Nephron (organoid): ENCODE measurements at regions not wholly inside any gene's neighbourhood (a gene's known extent, or its start where the extent isn't known, plus 50 kb on each side); places are given as distances from the start of the nearest gene placed in this dataset.

ENCODE experiments used
- H3K27ac Mint-ChIP-seq, 3 experiments: 2 replicates each; pipeline ENCODE4 v1.8.0; 2020; ENCODE audit warnings: mixed read lengths in 3 of 3, mild to moderate bottlenecking in 2 of 3, moderate library complexity in 1 of 3
- H3K27me3 Mint-ChIP-seq: 2 replicates; pipeline ENCODE4 v1.8.0; 2021; ENCODE audit warnings: low read depth, mild to moderate bottlenecking, moderate library complexity, mixed read lengths
- H3K36me3 Mint-ChIP-seq: 2 replicates; pipeline ENCODE4 v1.8.0; 2020; ENCODE audit warnings: low read depth, mixed read lengths
- H3K4me1 Mint-ChIP-seq: 2 replicates; pipeline ENCODE4 v1.8.0; 2020; ENCODE audit warnings: mixed read lengths
- H3K4me3 Mint-ChIP-seq, 3 experiments: 2 replicates each; pipeline ENCODE4 v1.8.0; 2020; ENCODE audit warnings: mild to moderate bottlenecking in 3 of 3, mixed read lengths in 3 of 3, moderate library complexity in 2 of 3
- H3K9me3 Mint-ChIP-seq: 2 replicates; pipeline ENCODE4 v1.8.0; 2020; ENCODE audit warnings: mixed read lengths
- TF ChIP-seq, protein P1 (sequence below), 3 experiments: fragments of 200-600 bp; sonication (generic); IDR thresholded peaks; one replicate each; pipeline ENCODE4 v1.5.0; 2021; ENCODE audit warnings: antibody characterized with exemption in 3 of 3; ENCODE audit not compliant: unreplicated experiment in 3 of 3

DNA sequence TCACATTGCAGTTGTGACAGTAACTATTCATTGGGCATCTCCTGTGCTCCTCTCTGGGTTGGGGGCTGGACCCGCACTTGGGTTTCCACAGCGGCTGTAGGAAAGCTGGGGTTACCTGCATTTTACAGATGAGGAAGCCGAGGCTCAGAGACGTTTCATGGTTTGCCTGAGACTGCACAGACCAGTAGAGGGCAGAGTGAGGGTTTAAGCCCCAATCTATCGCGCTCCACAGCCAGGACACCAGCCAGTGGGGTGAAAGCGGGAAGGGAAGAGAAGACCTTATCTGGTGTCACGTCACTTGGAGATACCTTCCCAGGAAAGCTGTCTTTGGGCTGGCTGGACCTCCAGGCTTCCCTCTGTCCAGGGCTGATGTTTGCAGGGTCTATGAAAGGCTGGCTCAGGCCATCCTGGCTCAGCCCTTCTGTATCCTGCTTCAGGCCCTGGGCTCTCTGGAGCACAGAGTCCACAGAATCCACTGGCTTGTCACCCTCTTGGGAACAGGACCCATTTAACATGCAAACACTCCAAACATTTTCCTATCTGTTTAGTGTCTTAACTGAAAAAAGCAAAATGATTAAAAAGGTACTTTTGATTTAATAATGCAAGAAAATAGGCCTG lies 167.7 kb downstream of the EMX2 start:
- H3K4me1 Mint-ChIP-seq: no peaks in the 10 kb centered on the region
- no peak overlapping the region for H3K4me3 Mint-ChIP-seq
- H3K36me3 Mint-ChIP-seq: no peaks in the 10 kb centered on the region
- H3K27me3 Mint-ChIP-seq: no peaks in the 10 kb centered on the region
- no peak overlapping the region for H3K27ac Mint-ChIP-seq
- TF ChIP-seq, protein P1, sequence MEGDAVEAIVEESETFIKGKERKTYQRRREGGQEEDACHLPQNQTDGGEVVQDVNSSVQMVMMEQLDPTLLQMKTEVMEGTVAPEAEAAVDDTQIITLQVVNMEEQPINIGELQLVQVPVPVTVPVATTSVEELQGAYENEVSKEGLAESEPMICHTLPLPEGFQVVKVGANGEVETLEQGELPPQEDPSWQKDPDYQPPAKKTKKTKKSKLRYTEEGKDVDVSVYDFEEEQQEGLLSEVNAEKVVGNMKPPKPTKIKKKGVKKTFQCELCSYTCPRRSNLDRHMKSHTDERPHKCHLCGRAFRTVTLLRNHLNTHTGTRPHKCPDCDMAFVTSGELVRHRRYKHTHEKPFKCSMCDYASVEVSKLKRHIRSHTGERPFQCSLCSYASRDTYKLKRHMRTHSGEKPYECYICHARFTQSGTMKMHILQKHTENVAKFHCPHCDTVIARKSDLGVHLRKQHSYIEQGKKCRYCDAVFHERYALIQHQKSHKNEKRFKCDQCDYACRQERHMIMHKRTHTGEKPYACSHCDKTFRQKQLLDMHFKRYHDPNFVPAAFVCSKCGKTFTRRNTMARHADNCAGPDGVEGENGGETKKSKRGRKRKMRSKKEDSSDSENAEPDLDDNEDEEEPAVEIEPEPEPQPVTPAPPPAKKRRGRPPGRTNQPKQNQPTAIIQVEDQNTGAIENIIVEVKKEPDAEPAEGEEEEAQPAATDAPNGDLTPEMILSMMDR (IDR thresholded peaks at IDR 0.05; ENCODE audit: unreplicated experiment in 3 of 3): no peak
- no peaks in the 10 kb centered on the region for H3K9me3 Mint-ChIP-seq

DNA sequence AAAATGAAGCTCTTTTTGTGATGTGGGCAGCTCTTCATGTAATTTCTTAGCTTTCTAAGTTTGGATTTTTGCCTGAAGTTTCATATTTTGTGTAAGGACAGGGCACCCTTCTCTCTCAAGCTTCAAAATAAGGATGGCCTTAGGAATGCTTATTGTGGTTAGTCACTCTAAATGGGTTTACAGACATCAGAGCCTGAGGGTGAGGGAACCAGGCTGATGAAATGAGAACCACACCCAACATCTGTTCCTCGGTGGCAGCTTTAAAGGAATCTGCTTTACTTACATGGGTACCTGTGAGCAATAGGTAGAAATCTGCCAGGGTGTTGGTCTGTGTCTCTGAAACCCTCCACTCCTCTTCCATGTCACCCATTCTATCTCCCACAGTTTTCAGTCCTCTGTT lies 174.3 kb downstream of the EMX2 start:
- no peak overlapping the region for H3K27ac Mint-ChIP-seq
- peaks cover 30% of the 10 kb centered on the region for H3K4me1 Mint-ChIP-seq
- no peaks in the 10 kb centered on the region for H3K36me3 Mint-ChIP-seq
- H3K4me3 Mint-ChIP-seq: no peak overlapping the region
- TF ChIP-seq, protein P1 (IDR thresholded peaks at IDR 0.05; ENCODE audit: unreplicated experiment in 3 of 3): no peak
- peaks cover 10% of the 10 kb centered on the region for H3K27me3 Mint-ChIP-seq
- H3K9me3 Mint-ChIP-seq: no peaks in the 10 kb centered on the region

GRCh38 chr10:117718986-117719920 lies 176.7 kb downstream of the EMX2 start:
- H3K27me3 Mint-ChIP-seq: peaks cover 13% of the 10 kb centered on the region
- TF ChIP-seq, protein P1 (IDR thresholded peaks at IDR 0.05; ENCODE audit: unreplicated experiment in 3 of 3): no peak
- H3K4me3 Mint-ChIP-seq: peak overlapping the region in 1 of 3 experiments; percentile 50
- peaks cover 45% of the 10 kb centered on the region for H3K4me1 Mint-ChIP-seq
- H3K27ac Mint-ChIP-seq: peak overlapping the region; percentile 61 to 84 (median 74)
- H3K9me3 Mint-ChIP-seq: peaks cover 2% of the 10 kb centered on the region
- no peaks in the 10 kb centered on the region for H3K36me3 Mint-ChIP-seq

DNA sequence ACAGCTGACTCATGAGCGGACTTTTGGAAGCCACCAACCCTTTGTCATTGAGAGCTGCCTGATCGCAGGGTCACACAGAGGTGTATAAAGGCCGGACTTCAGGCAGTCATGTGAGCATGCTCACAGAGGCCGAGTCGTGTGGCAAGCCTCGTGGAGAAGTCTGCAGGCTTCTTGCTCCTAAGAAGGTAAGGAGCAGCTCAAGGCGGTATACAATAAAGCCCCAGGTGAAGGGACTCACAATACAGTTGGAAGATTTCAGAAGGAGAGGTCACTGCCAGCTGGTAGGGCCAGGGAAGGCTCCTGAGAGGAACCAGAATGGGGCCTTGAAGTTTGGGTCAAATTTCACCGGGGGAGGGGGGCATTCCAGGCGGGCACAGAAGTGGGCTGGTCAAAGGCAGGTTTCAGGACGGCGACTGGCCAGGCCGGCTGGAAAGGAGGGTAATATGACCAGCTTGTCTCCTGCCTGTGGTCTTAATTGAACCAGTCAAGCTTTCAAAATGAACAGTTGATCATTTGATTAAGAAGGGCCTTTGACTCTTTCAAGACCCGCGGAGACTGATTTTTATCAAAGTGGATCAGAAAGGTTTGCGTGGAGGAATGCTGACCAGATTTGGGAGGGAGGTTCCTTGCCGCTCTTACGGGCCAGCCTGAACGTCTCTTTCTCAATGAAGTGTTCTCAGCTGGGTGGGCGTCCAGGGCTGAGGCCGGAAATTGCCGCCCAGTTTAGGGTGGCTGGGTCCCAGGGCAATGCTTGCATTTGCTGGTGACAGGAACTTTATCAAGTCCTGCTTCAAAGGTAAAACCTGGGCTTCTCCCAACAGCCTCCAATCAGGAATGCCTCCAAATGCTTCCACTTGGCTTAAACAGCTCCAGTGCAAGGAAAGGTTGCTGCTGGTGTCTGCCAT lies 178.6 kb downstream of the EMX2 start:
- H3K36me3 Mint-ChIP-seq: no peaks in the 10 kb centered on the region
- H3K4me1 Mint-ChIP-seq: peaks cover 45% of the 10 kb centered on the region
- H3K27me3 Mint-ChIP-seq: peaks cover 13% of the 10 kb centered on the region
- H3K9me3 Mint-ChIP-seq: peaks cover 2% of the 10 kb centered on the region
- peak overlapping the region; percentile 69 to 89 (median 79) for H3K27ac Mint-ChIP-seq
- peak overlapping the region; percentile 16 to 63 (median 55) for H3K4me3 Mint-ChIP-seq
- TF ChIP-seq, protein P1 (IDR thresholded peaks at IDR 0.05; ENCODE audit: unreplicated experiment in 3 of 3): no peak

DNA sequence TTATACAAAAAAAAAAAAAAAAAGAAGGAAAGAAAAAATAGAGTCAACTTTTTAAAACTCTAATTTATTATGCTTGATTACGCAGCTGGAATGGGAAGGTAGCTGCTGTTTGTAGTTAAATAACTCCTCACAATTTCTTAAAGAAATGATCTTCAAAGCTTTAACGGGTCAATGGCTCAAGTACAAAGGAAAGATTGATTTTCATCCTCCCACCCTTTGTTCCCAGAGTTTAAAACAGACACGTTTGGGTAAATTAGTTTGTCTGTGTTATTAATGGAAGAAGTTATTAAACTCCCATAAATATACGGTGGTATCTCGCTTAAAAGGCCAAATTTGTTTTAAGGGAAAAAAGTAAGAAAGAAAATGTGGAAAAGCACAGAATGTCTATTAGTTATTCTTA lies 179.3 kb downstream of the EMX2 start:
- peaks cover 45% of the 10 kb centered on the region for H3K4me1 Mint-ChIP-seq
- peak overlapping the region; percentile 79 to 89 (median 80) for H3K27ac Mint-ChIP-seq
- no peaks in the 10 kb centered on the region for H3K36me3 Mint-ChIP-seq
- peaks cover 2% of the 10 kb centered on the region for H3K9me3 Mint-ChIP-seq
- TF ChIP-seq, protein P1 (IDR thresholded peaks at IDR 0.05; ENCODE audit: unreplicated experiment in 3 of 3): no peak
- H3K27me3 Mint-ChIP-seq: peaks cover 13% of the 10 kb centered on the region
- H3K4me3 Mint-ChIP-seq: peak overlapping the region in 2 of 3 experiments; percentile 63 to 71
